H1 (cell line): ENCODE measurements at regions not wholly inside any gene's neighbourhood (a gene's known extent, or its start where the extent isn't known, plus 50 kb on each side); places are given as distances from the start of the nearest gene placed in this dataset.

Experiments used
- CTCF ChIA-PET: fragments of 300-600 bp; sonication (Branson Sonifier 250); formaldehyde crosslinking; loops from one replicate; lab custom pipeline; 2021; ENCODE audit not compliant: partially characterized antibody; lab: Charles Lee
- POLR2A ChIA-PET: fragments of 300-600 bp; sonication (Branson Sonifier 250); formaldehyde crosslinking; loops from one replicate; lab custom pipeline; 2021; ENCODE audit warnings: inconsistent platforms; ENCODE audit not compliant: partially characterized antibody; lab: Charles Lee
- DNase-seq, 2 experiments: peaks; one replicate each; pipeline versions ENCODE4 v3.0.0 to v3.0.0-alpha.2; 2010 to 2022; ENCODE audit warnings: low spot score in 2 of 2, low read depth in 1 of 2, mixed read lengths in 1 of 2
- FAIRE-seq: peaks from 2 replicates; lab custom pipeline; 2011; peaks lifted over from hg19 to GRCh38; lab: Jason Lieb, UNC
- H2AFZ ChIP-seq: 2 replicates; pipeline ENCODE4 v1.8.1; 2012; ENCODE audit warnings: low read length, inconsistent platforms
- H2AK5ac ChIP-seq: 2 replicates; pipeline ENCODE4 v1.6.1; 2013; ENCODE audit warnings: low read depth, low read length
- H2BK120ac ChIP-seq: replicated peaks from 2 replicates; pipeline ENCODE3; 2013; ENCODE audit warnings: low read depth, low read length, inconsistent platforms
- H2BK12ac ChIP-seq: 2 replicates; pipeline ENCODE4 v1.6.1; 2013; ENCODE audit warnings: low read depth, low read length
- H2BK15ac ChIP-seq: 2 replicates; pipeline ENCODE4 v1.6.1; 2013; ENCODE audit warnings: low read length
- H2BK20ac ChIP-seq: 2 replicates; pipeline ENCODE4 v1.6.1; 2013; ENCODE audit warnings: low read length
- H2BK5ac ChIP-seq: 2 replicates; pipeline ENCODE4 v1.6.1; 2013; ENCODE audit warnings: low read depth, low read length
- H3K14ac ChIP-seq: 2 replicates; pipeline ENCODE4 v1.6.1; 2013; ENCODE audit warnings: inconsistent platforms; ENCODE audit not compliant: insufficient read length
- H3K18ac ChIP-seq: 2 replicates; pipeline ENCODE4 v1.6.1; 2013; ENCODE audit warnings: low read length; ENCODE audit errors: extremely low read depth
- H3K23ac ChIP-seq: 2 replicates; pipeline ENCODE4 v1.6.1; 2013; ENCODE audit warnings: inconsistent platforms; ENCODE audit not compliant: insufficient read length
- H3K23me2 ChIP-seq: 2 replicates; pipeline ENCODE4 v1.6.1; 2013; ENCODE audit warnings: low read depth, low read length
- H3K27ac ChIP-seq: 2 replicates; pipeline ENCODE4 v1.6.1; 2011; ENCODE audit warnings: low read depth, low read length, inconsistent platforms
- H3K27me3 ChIP-seq, 4 experiments: replicated peaks in 1 of 4; 1 replicate in 1 of 4; 2 replicates in 3 of 4; pipeline versions ENCODE4 v1.6.1 to v1.8.1; 2011 to 2013; ENCODE audit warnings: low read length in 3 of 4, mild to moderate bottlenecking in 3 of 4, inconsistent platforms in 2 of 4, mixed read lengths in 2 of 4, moderate library complexity in 1 of 4; ENCODE audit not compliant: control insufficient read depth in 3 of 4, insufficient read depth in 3 of 4; ENCODE audit errors: extremely low read depth in 1 of 4
- H3K36me3 ChIP-seq, 4 experiments: 2 replicates each; pipeline versions ENCODE4 v1.6.1 to v1.8.1; 2011 to 2013; ENCODE audit warnings: mild to moderate bottlenecking in 4 of 4, low read length in 3 of 4, moderate library complexity in 2 of 4, control low read depth in 1 of 4, inconsistent platforms in 1 of 4; ENCODE audit not compliant: insufficient read depth in 4 of 4, control insufficient read depth in 2 of 4
- H3K4ac ChIP-seq: replicated peaks from 2 replicates; pipeline ENCODE3; 2013; ENCODE audit warnings: low read length, low read depth, mixed read lengths, inconsistent platforms; ENCODE audit not compliant: insufficient read length
- H3K4me1 ChIP-seq, 4 experiments: replicated peaks in 1 of 4; 1 replicate in 1 of 4; 2 replicates in 3 of 4; pipeline versions ENCODE4 v1.6.1 to v1.8.1; 2011 to 2013; ENCODE audit warnings: low read length in 3 of 4, inconsistent platforms in 2 of 4, mixed read lengths in 1 of 4; ENCODE audit not compliant: insufficient read depth in 4 of 4, control insufficient read depth in 3 of 4
- H3K4me2 ChIP-seq, 2 experiments: 2 replicates each; pipeline versions ENCODE4 v1.6.1 to v1.8.1; 2011 to 2013; ENCODE audit warnings: low read depth in 2 of 2, low read length in 2 of 2, control low read depth in 1 of 2, inconsistent platforms in 1 of 2, mild to moderate bottlenecking in 1 of 2; ENCODE audit not compliant: insufficient read depth in 1 of 2
- H3K4me3 ChIP-seq, 4 experiments: fragments of 200-600, 300-600 bp in 1 of 4; sonication (generic), shearing (Covaris generic), sonication (Bioruptor Twin) in 1 of 4; 2 replicates each; pipeline versions ENCODE4 v1.5.1 to v1.8.1; 2011 to 2016; ENCODE audit warnings: low read length in 4 of 4, low read depth in 3 of 4, control low read depth in 2 of 4, inconsistent platforms in 2 of 4, mild to moderate bottlenecking in 2 of 4, mixed read lengths in 1 of 4, moderate library complexity in 1 of 4; ENCODE audit not compliant: insufficient read depth in 2 of 4; ENCODE audit errors: extremely low read depth in 1 of 4
- H3K56ac ChIP-seq: replicated peaks from 2 replicates; pipeline ENCODE3; 2013; ENCODE audit warnings: low read depth, mild to moderate bottlenecking, mixed read lengths, low read length, inconsistent platforms; ENCODE audit not compliant: insufficient read length
- H3K79me1 ChIP-seq: 2 replicates; pipeline ENCODE4 v1.6.1; 2013; ENCODE audit warnings: low read depth, low read length, control low read depth
- H3K79me2 ChIP-seq, 2 experiments: 2 replicates each; pipeline versions ENCODE4 v1.6.1 to v1.8.1; 2012 to 2013; ENCODE audit warnings: low read length in 2 of 2, mild to moderate bottlenecking in 2 of 2, inconsistent platforms in 1 of 2; ENCODE audit not compliant: insufficient read depth in 2 of 2, control insufficient read depth in 1 of 2
- H3K9ac ChIP-seq, 4 experiments: replicated peaks in 1 of 4; 1 replicate in 1 of 4; 2 replicates in 3 of 4; pipeline versions ENCODE4 v1.6.1 to v1.8.1; 2011 to 2013; ENCODE audit warnings: low read depth in 3 of 4, low read length in 3 of 4, control low read depth in 2 of 4, mild to moderate bottlenecking in 2 of 4, moderate library complexity in 2 of 4, inconsistent platforms in 1 of 4; ENCODE audit errors: extremely low read depth in 1 of 4
- H3K9me3 ChIP-seq, 2 experiments: 2 replicates each; pipeline versions ENCODE4 v1.6.1 to v1.8.1; 2012 to 2013; ENCODE audit warnings: mild to moderate bottlenecking in 2 of 2, moderate library complexity in 2 of 2, control low read depth in 1 of 2, inconsistent platforms in 1 of 2, low read depth in 1 of 2, low read length in 1 of 2, mixed read lengths in 1 of 2; ENCODE audit not compliant: insufficient read depth in 2 of 2
- H4K20me1 ChIP-seq, 2 experiments: replicated peaks in 1 of 2; 2 replicates each; pipeline versions ENCODE3 to v1.8.1; 2011 to 2013; ENCODE audit warnings: inconsistent platforms in 2 of 2, low read length in 2 of 2, mild to moderate bottlenecking in 1 of 2; ENCODE audit not compliant: insufficient read depth in 2 of 2, control insufficient read depth in 1 of 2
- H4K5ac ChIP-seq: 2 replicates; pipeline ENCODE4 v1.6.1; 2013; ENCODE audit warnings: low read length, low read depth, mixed read lengths, inconsistent platforms; ENCODE audit not compliant: insufficient read length
- H4K8ac ChIP-seq: 2 replicates; pipeline ENCODE4 v1.8.0; 2013; ENCODE audit warnings: mild to moderate bottlenecking, moderate library complexity, low read length, inconsistent platforms; ENCODE audit not compliant: insufficient read depth; ENCODE audit errors: extremely low read depth
- H4K91ac ChIP-seq: replicated peaks from 2 replicates; pipeline ENCODE3; 2013; ENCODE audit warnings: low read length, mixed read lengths, inconsistent platforms; ENCODE audit not compliant: insufficient read length
- BACH1 ChIP-seq: IDR thresholded peaks from 2 replicates; pipeline ENCODE4 v1.6.1; 2012; ENCODE audit warnings: low read length, improper control_type of control experiment
- CTCF ChIP-seq, 3 experiments: IDR thresholded peaks; 1 replicate in 2 of 3; 2 replicates in 1 of 3; pipeline versions ENCODE4 v1.5.1 to v1.6.1; 2011; ENCODE audit warnings: low read length in 3 of 3, mild to moderate bottlenecking in 3 of 3, inconsistent platforms in 2 of 3, low read depth in 1 of 3, moderate library complexity in 1 of 3; ENCODE audit not compliant: insufficient read depth in 1 of 3; ENCODE audit errors: control extremely low read depth in 1 of 3
- RAD21 ChIP-seq, 2 experiments: IDR thresholded peaks in 1 of 2; conservative IDR thresholded peaks in 1 of 2; 2 replicates each; pipeline ENCODE4 v1.6.1; 2011; ENCODE audit warnings: low read depth in 2 of 2, low read length in 2 of 2, improper control_type of control experiment in 1 of 2, inconsistent platforms in 1 of 2, mild to moderate bottlenecking in 1 of 2, moderate library complexity in 1 of 2
- SP1 ChIP-seq: IDR thresholded peaks from 2 replicates; pipeline ENCODE4 v1.6.1; 2011; ENCODE audit warnings: low read depth, low read length
- ZNF274 ChIP-seq: IDR thresholded peaks from 2 replicates; pipeline ENCODE4 v1.7.0; 2012; ENCODE audit warnings: low read length, borderline replicate concordance; ENCODE audit errors: extremely low read depth
- WGBS, 2 experiments: shearing (Covaris generic) in 1 of 2; methylation state at CpG; one replicate each; pipeline versions ENCODE4 v1.1.6 to v1.1.7; 2013 to 2015; ENCODE audit warnings: low lambda C conversion rate in 2 of 2, mixed read lengths in 2 of 2, inconsistent platforms in 1 of 2, low coverage in 1 of 2, missing lambda C conversion rate in 1 of 2; ENCODE audit not compliant: insufficient replicate concordance in 2 of 2, insufficient coverage in 1 of 2, insufficient read length in 1 of 2; ENCODE audit errors: extremely low coverage in 1 of 2, missing lambda C conversion rate in 1 of 2; 5-methylcytosine and 5-hydroxymethylcytosine counted together

- no peak overlapping the region for H4K91ac ChIP-seq
- ChIA-PET POLR2A (no interaction called here), CTCF (interaction anchor here (0.9 to 3.3 kb wide), 9 partner anchors 11 to 247 kb away, joined by 3 to 23 read pairs (median 4); no protein-coding TSS in a partner anchor)
- no peak overlapping the region for H2BK120ac ChIP-seq
- no peaks in the 10 kb centered on the region for H3K9me3 ChIP-seq
- no peak for FAIRE-seq
- H2AK5ac ChIP-seq = no peak overlapping the region
- no peaks in the 10 kb centered on the region for H4K20me1 ChIP-seq
- no peak overlapping the region for H3K18ac ChIP-seq
- no peak for DNase-seq
- H2BK20ac ChIP-seq = no peak overlapping the region
- H3K4ac ChIP-seq = no peak overlapping the region
- no peak overlapping the region for H2BK12ac ChIP-seq
- no peak overlapping the region for H2BK15ac ChIP-seq
- TF ChIP-seq SP1 (no peak), RAD21 (IDR thresholded peaks at IDR 0.05 in 1 of 2, conservative IDR thresholded peaks at IDR 0.05 in 1 of 2; ENCODE audit: low read depth in 2 of 2, low read length in 2 of 2) (peak; percentile 43 to 60), ZNF274 (no peak), CTCF (IDR thresholded peaks at IDR 0.05; ENCODE audit: control extremely low read depth in 1 of 3, insufficient read depth in 1 of 3, low read depth in 1 of 3, low read length in 3 of 3) (peak in 2 of 3 experiments; percentile 35 to 64; a peak in 2 of 4 replicates), BACH1 (no peak)
- no peaks in the 10 kb centered on the region for H3K36me3 ChIP-seq
- no peak overlapping the region for H2BK5ac ChIP-seq
- H3K23ac ChIP-seq = no peak overlapping the region
- no peak overlapping the region for H4K8ac ChIP-seq
- H3K27ac ChIP-seq = no peak overlapping the region
- no peaks in the 10 kb centered on the region for H3K79me1 ChIP-seq
- no peak overlapping the region for H3K4me2 ChIP-seq
- H3K56ac ChIP-seq = no peak overlapping the region
- no peak overlapping the region for H4K5ac ChIP-seq
- no peak overlapping the region for H3K4me3 ChIP-seq
- 90% methylated on average over 1 of the region's 1 CpG; no CpG with 5 or more reads in 1 of the 2 experiments for WGBS, 2 experiments
- H3K4me1 ChIP-seq = peaks cover 0 to under 1% (median 0%) of the 10 kb centered on the region in 4 experiments; a peak in 1 of 7 replicates
- H3K27me3 ChIP-seq = no peaks in the 10 kb centered on the region
- no peak overlapping the region for H3K14ac ChIP-seq
- no peaks in the 10 kb centered on the region for H3K79me2 ChIP-seq
- H3K23me2 ChIP-seq = no peaks in the 10 kb centered on the region
- no peak overlapping the region for H3K9ac ChIP-seq
- H2AFZ ChIP-seq = 0 out of 2 replicates have a peak overlapping the region, but pooled peaks have one; percentile 85
Observed at GRCh38 chr1:103267893-103268292, 159.6 kb upstream of the COL11A1 start.
